Astrocyte (in vitro differentiated cells and primary cell): ENCODE measurements at regions not wholly inside any gene's neighbourhood (a gene's known extent, or its start where the extent isn't known, plus 50 kb on each side); places are given as distances from the start of the nearest gene placed in this dataset.

Experiments
- DNase-seq: peaks from one replicate; pipeline ENCODE4 v3.0.0-alpha.2; 2010; ENCODE audit warnings: low read depth
- FAIRE-seq: peaks from 2 replicates; lab custom pipeline; 2011; peaks lifted over from hg19 to GRCh38; lab: Jason Lieb, UNC
- H2AFZ ChIP-seq: 2 replicates; pipeline ENCODE4 v1.6.0; 2012; ENCODE audit warnings: low read depth, low read length, inconsistent platforms
- H3K27ac ChIP-seq: 2 replicates; pipeline ENCODE4 v1.5.1; 2011; ENCODE audit warnings: low read depth, low read length, inconsistent platforms
- H3K27me3 ChIP-seq: 2 replicates; pipeline ENCODE4 v1.6.0; 2011; ENCODE audit warnings: low read length, inconsistent platforms; ENCODE audit not compliant: insufficient read depth
- H3K36me3 ChIP-seq: 2 replicates; pipeline ENCODE4 v1.5.1; 2011; ENCODE audit warnings: low read length, inconsistent platforms; ENCODE audit not compliant: insufficient read depth
- H3K4me1 ChIP-seq: 2 replicates; pipeline ENCODE4 v1.5.1; 2011; ENCODE audit warnings: low read length, inconsistent platforms; ENCODE audit not compliant: insufficient read depth
- H3K4me2 ChIP-seq: 2 replicates; pipeline ENCODE4 v1.6.0; 2012; ENCODE audit warnings: low read length, inconsistent platforms
- H3K4me3 ChIP-seq: 2 replicates; pipeline ENCODE4 v1.5.1; 2011; ENCODE audit warnings: low read depth, mild to moderate bottlenecking, low read length, inconsistent platforms; ENCODE audit not compliant: insufficient read depth
- H3K79me2 ChIP-seq: 2 replicates; pipeline ENCODE4 v1.6.0; 2012; ENCODE audit warnings: mild to moderate bottlenecking, low read length, inconsistent platforms; ENCODE audit not compliant: insufficient read depth
- H3K9ac ChIP-seq: 2 replicates; pipeline ENCODE4 v1.6.0; 2012; ENCODE audit warnings: mild to moderate bottlenecking, low read length, inconsistent platforms
- H3K9me3 ChIP-seq: 2 replicates; pipeline ENCODE4 v1.5.1; 2012; ENCODE audit warnings: low read depth, mild to moderate bottlenecking, low read length, inconsistent platforms; ENCODE audit not compliant: insufficient read depth
- H4K20me1 ChIP-seq: 2 replicates; pipeline ENCODE4 v1.6.0; 2012; ENCODE audit warnings: low read length, inconsistent platforms; ENCODE audit not compliant: insufficient read depth
- H3K27ac Mint-ChIP-seq: one replicate; pipeline ENCODE4 v1.8.0; 2021; ENCODE audit warnings: mild to moderate bottlenecking, mixed read lengths; ENCODE audit not compliant: unreplicated experiment
- H3K27me3 Mint-ChIP-seq: one replicate; pipeline ENCODE4 v1.8.0; 2021; ENCODE audit warnings: low read depth, mixed read lengths; ENCODE audit not compliant: unreplicated experiment
- H3K36me3 Mint-ChIP-seq: one replicate; pipeline ENCODE4 v1.8.0; 2021; ENCODE audit warnings: low read depth, mixed read lengths; ENCODE audit not compliant: unreplicated experiment
- H3K4me1 Mint-ChIP-seq: one replicate; pipeline ENCODE4 v1.8.0; 2021; ENCODE audit warnings: low read depth, mixed read lengths; ENCODE audit not compliant: unreplicated experiment
- H3K4me3 Mint-ChIP-seq: one replicate; pipeline ENCODE4 v1.8.0; 2021; ENCODE audit warnings: mild to moderate bottlenecking, moderate library complexity, mixed read lengths; ENCODE audit not compliant: unreplicated experiment
- H3K9me3 Mint-ChIP-seq: one replicate; pipeline ENCODE4 v1.8.0; 2021; ENCODE audit warnings: mild to moderate bottlenecking, mixed read lengths; ENCODE audit not compliant: unreplicated experiment
- CTCF ChIP-seq: IDR thresholded peaks from 2 replicates; pipeline ENCODE4 v1.5.1; 2011; ENCODE audit warnings: low read depth, mild to moderate bottlenecking, inconsistent platforms, low read length, moderate library complexity; ENCODE audit not compliant: insufficient read depth
- EZH2 ChIP-seq: IDR thresholded peaks from 2 replicates; pipeline ENCODE4 v1.6.1; 2012; ENCODE audit warnings: mild to moderate bottlenecking, low read length, inconsistent platforms; ENCODE audit not compliant: insufficient read depth

- Histone ChIP-seq H3K36me3 (no peaks in the 10 kb centered on the region), H3K27me3 (peaks cover 11% of the 10 kb centered on the region), H3K9me3 (no peaks in the 10 kb centered on the region), H3K4me2 (no peak overlapping the region), H3K4me1 (peaks cover 37% of the 10 kb centered on the region), H3K27ac (no peak overlapping the region), H2AFZ (no peak overlapping the region), H3K9ac (no peak overlapping the region), H3K4me3 (no peak overlapping the region), H3K79me2 (no peaks in the 10 kb centered on the region), H4K20me1 (no peaks in the 10 kb centered on the region)
- Mint-ChIP-seq H3K36me3 (peaks cover 5% of the 10 kb centered on the region), H3K4me3 (no peak overlapping the region), H3K27ac (peak overlapping the region; percentile 94), H3K9me3 (no peaks in the 10 kb centered on the region), H3K4me1 (peaks cover 75% of the 10 kb centered on the region), H3K27me3 (no peaks in the 10 kb centered on the region)
- TF ChIP-seq EZH2 (no peak), CTCF (no peak)
- FAIRE-seq (peak; percentile 17), DNase-seq (no peak)
These were observed 474.6 kb upstream of the WWC1 start for GRCh38 chr5:167816864-167817263.

- H3K27ac ChIP-seq = no peak overlapping the region
- Mint-ChIP-seq H3K27me3 (no peaks in the 10 kb centered on the region), H3K36me3 (peaks cover 10% of the 10 kb centered on the region), H3K4me1 (peaks cover 65% of the 10 kb centered on the region), H3K9me3 (peaks cover 3% of the 10 kb centered on the region), H3K27ac (no peak overlapping the region), H3K4me3 (no peak overlapping the region)
- no peak for FAIRE-seq
- no peaks in the 10 kb centered on the region for H3K79me2 ChIP-seq
- H3K9me3 ChIP-seq = no peaks in the 10 kb centered on the region
- H3K4me2 ChIP-seq = no peak overlapping the region
- H3K36me3 ChIP-seq = no peaks in the 10 kb centered on the region
- H2AFZ ChIP-seq = no peak overlapping the region
- no peak overlapping the region for H3K4me3 ChIP-seq
- peaks cover 13% of the 10 kb centered on the region for H3K27me3 ChIP-seq
- no peak overlapping the region for H3K9ac ChIP-seq
- no peak for DNase-seq
- H4K20me1 ChIP-seq = no peaks in the 10 kb centered on the region
- no peak for TF ChIP-seq CTCF
- peaks cover 27% of the 10 kb centered on the region for H3K4me1 ChIP-seq
These were observed 472.0 kb upstream of the WWC1 start for GRCh38 chr5:167819406-167819805.

GRCh38 chr5:167820101-167820990 is 471.1 kb upstream of the WWC1 start:
- Histone ChIP-seq H2AFZ (no peak overlapping the region), H3K9ac (no peak overlapping the region)

More at GRCh38 chr5:167820101-167820990, 471.1 kb upstream of the WWC1 start:
- Histone ChIP-seq H3K79me2 (no peaks in the 10 kb centered on the region), H3K4me3 (no peak overlapping the region), H3K36me3 (no peaks in the 10 kb centered on the region), H3K27ac (no peak overlapping the region), H3K4me2 (peak overlapping the region; percentile 4), H4K20me1 (no peaks in the 10 kb centered on the region), H3K4me1 (peaks cover 22% of the 10 kb centered on the region), H3K27me3 (peaks cover 13% of the 10 kb centered on the region), H3K9me3 (no peaks in the 10 kb centered on the region)
- Mint-ChIP-seq H3K27me3 (no peaks in the 10 kb centered on the region), H3K36me3 (peaks cover 14% of the 10 kb centered on the region), H3K27ac (no peak overlapping the region), H3K4me3 (no peak overlapping the region), H3K4me1 (peaks cover 61% of the 10 kb centered on the region), H3K9me3 (peaks cover 3% of the 10 kb centered on the region)
- FAIRE-seq (no peak), DNase-seq (peak; percentile 46)
- TF ChIP-seq EZH2 (no peak), CTCF (no peak)
